ENCODE measurements at regions not wholly inside any gene's neighbourhood (a gene's known extent, or its start where the extent isn't known, plus 50 kb on each side); places are given as distances from the start of the nearest gene placed in this dataset.

DNA sequence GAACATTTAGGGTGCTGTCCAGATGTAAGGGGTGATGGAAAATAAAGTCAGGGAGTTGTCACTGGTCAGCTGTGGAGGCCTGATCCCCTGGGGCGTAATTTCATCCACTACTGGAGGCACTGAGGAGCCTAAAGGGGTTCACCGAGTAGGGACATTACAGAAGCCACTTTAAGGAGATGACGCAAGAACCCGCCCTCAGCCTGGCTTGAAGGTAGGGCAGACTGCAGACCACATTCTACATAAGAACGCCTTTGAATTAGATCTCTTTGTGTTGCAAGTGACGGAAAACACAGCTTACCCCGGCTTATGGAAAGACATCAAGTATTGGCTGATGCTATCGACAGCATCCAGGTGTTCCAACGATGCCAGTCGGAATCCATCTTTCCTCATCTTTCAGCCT, 462.7 kb upstream of the CDH4 start:
- TF ChIP-seq, protein P1, sequence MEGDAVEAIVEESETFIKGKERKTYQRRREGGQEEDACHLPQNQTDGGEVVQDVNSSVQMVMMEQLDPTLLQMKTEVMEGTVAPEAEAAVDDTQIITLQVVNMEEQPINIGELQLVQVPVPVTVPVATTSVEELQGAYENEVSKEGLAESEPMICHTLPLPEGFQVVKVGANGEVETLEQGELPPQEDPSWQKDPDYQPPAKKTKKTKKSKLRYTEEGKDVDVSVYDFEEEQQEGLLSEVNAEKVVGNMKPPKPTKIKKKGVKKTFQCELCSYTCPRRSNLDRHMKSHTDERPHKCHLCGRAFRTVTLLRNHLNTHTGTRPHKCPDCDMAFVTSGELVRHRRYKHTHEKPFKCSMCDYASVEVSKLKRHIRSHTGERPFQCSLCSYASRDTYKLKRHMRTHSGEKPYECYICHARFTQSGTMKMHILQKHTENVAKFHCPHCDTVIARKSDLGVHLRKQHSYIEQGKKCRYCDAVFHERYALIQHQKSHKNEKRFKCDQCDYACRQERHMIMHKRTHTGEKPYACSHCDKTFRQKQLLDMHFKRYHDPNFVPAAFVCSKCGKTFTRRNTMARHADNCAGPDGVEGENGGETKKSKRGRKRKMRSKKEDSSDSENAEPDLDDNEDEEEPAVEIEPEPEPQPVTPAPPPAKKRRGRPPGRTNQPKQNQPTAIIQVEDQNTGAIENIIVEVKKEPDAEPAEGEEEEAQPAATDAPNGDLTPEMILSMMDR (IDR thresholded peaks at IDR 0.05) = no peak
- no peak for TF ChIP-seq POLR2A (IDR thresholded peaks at IDR 0.05)

Data from lower leg skin (tissue), 3 donors.